ENCODE measurements at regions not wholly inside any gene's neighbourhood (a gene's known extent, or its start where the extent isn't known, plus 50 kb on each side); places are given as distances from the start of the nearest gene placed in this dataset.
A peak's percentile ranks its signal among the peaks of the same experiment; 100 is the strongest.
"Not testable (repeated sequence)": the region's sequence is repeated elsewhere in the genome, so short reads cannot be mapped to it uniquely, and the experiment has no call there.

DNA sequence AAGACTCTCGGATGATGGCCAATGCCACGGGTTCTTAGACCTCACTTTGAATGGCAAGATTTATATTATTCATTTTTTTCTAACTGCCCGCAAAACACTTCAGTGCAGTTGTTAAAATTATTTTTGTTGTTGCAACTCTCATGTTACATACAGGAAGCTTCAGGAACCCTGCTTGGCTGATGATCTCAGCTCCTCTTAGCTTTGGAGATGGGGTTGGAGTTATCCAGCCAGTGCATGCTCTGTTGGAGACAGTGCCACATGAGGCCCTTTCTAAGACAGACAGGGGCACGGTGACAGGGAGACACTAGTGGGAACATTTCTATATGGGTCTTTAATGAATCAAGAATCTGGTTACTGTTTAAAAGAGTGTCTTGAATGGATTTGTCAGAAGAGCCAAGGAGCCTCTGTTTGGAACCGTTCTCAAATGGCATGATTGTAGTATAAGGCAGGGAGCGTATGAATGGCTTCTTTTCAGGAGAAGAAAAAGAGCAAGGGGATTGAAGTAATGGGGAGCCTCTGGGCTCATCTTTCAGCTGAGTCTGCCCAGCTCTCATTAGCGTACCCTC lies 61.9 kb upstream of the ENPP6 start:
- H3K36me3 Mint-ChIP-seq, result peaks cover 5 to 24% (median 5%) of the 10 kb centered on the region in 5 donors
- no peak for DNase-seq
- no peaks in the 10 kb centered on the region for H3K36me3 ChIP-seq (ENCODE audit: control insufficient read depth in 2 of 3, insufficient read depth in 3 of 3, low read length in 3 of 3)
- peaks cover 0 to 13% (median 7%) of the 10 kb centered on the region in 11 donors for H3K9me3 Mint-ChIP-seq
- ATAC-seq, result no peak
- no peak overlapping the region for H3K27ac ChIP-seq (ENCODE audit: low read depth, low read length)
- no peak overlapping the region for H3K4me3 ChIP-seq (ENCODE audit: low read length)
- H3K9me3 ChIP-seq (ENCODE audit: control insufficient read depth in 2 of 3, low read length in 3 of 3), result no peaks in the 10 kb centered on the region
- peak overlapping the region in 1 of 10 donors; percentile 37 for H3K4me3 Mint-ChIP-seq
- POLR2A ChIA-PET, result interaction anchor here (3.2 kb wide), 1 partner anchor 10 kb away, joined by 17 read pairs; no protein-coding TSS in a partner anchor
- peak overlapping the region in 7 of 9 donors; percentile 5 to 83 (median 58) for H3K27ac Mint-ChIP-seq
- H3K4me1 ChIP-seq (ENCODE audit: control insufficient read depth in 2 of 2, insufficient read depth in 2 of 2, low read length in 2 of 2), result peaks cover 24 to 35% of the 10 kb centered on the region in 2 donors
- CTCF ChIA-PET, result interaction anchor here (1.4 to 1.9 kb wide), 2 partner anchors 11 to 15 kb away, joined by 4 to 6 read pairs; no protein-coding TSS in a partner anchor
- peaks cover 26 to 47% (median 38%) of the 10 kb centered on the region in 7 donors for H3K4me1 Mint-ChIP-seq
- H3K27me3 Mint-ChIP-seq, result no peaks in the 10 kb centered on the region
- no peaks in the 10 kb centered on the region for H3K27me3 ChIP-seq (ENCODE audit: control insufficient read depth in 2 of 2, insufficient read depth in 2 of 2, low read length in 2 of 2)
- intact Hi-C loops (cut with micrococcal nuclease), result loop anchor here (1.0 to 5.0 kb wide), 7 partner anchors 11 to 368 kb away; partner anchors contain the start of genes CASP3 (in 1 of the 2), IRF2 (in 1 of the 2) and PRIMPOL (in 1 of the 2)

DNA sequence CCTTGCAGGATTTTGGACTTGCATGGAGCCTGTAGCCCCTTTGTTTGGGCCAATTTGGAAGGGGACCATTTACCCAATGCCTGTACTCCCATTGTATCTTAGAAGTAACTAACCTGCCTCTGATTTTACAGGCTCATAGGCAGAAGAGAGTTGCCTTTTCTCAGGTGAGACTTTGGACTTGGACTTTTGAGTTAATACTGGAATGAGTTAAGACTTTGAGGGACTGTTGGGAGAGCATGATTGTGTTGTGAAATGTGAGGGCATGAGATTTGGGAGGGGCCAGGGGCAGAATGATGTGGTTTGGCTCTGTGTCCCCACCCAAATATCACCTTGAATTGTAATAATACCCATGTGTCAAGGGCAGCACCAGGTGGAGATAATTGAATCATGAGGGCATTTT lies 60.1 kb upstream of the ENPP6 start:
- CTCF ChIA-PET; intact Hi-C loops (cut with micrococcal nuclease); H3K27me3 Mint-ChIP-seq; H3K27ac ChIP-seq (ENCODE audit: low read depth, low read length); H3K4me3 Mint-ChIP-seq; ATAC-seq; H3K36me3 ChIP-seq (ENCODE audit: control insufficient read depth in 2 of 3, insufficient read depth in 3 of 3, low read length in 3 of 3); POLR2A ChIA-PET; H3K9me3 ChIP-seq (ENCODE audit: control insufficient read depth in 2 of 3, low read length in 3 of 3); H3K4me3 ChIP-seq (ENCODE audit: low read length); H3K27me3 ChIP-seq (ENCODE audit: control insufficient read depth in 2 of 2, insufficient read depth in 2 of 2, low read length in 2 of 2): not testable (repeated sequence)
- peaks cover 24 to 26% of the 10 kb centered on the region in 2 donors for H3K4me1 ChIP-seq (ENCODE audit: control insufficient read depth in 2 of 2, insufficient read depth in 2 of 2, low read length in 2 of 2)
- Mint-ChIP-seq H3K36me3 (peaks cover 5 to 24% (median 5%) of the 10 kb centered on the region in 5 donors), H3K9me3 (peaks cover 0 to 13% (median 7%) of the 10 kb centered on the region in 11 donors), H3K4me1 (peaks cover 23 to 46% (median 33%) of the 10 kb centered on the region in 7 donors), H3K27ac (peak overlapping the region in 1 of 9 donors; percentile 15)
- peak in 1 of 9 donors; percentile 13 for DNase-seq

DNA sequence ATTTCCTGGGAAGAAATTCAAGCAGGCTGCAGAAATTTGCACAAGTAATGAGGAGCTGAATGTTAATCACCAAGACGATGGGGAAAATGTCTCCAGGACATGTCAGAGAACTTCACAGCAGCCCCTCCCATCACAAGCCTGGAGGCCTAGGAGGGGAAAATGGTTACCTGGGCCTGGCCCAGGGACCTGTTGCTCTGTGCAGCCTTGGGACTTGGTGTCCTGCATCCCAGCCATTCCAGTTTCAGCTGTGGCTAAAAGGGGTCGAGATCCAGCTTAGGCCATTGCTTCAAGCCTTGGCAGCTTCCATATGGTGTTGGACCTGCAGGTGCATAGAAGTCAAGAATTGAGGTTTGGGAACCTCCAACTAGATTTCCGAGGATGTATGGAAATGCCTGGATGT lies 59.3 kb upstream of the ENPP6 start:
- H3K9me3 ChIP-seq (ENCODE audit: control insufficient read depth in 2 of 3, low read length in 3 of 3); intact Hi-C loops (cut with micrococcal nuclease); H3K27me3 ChIP-seq (ENCODE audit: control insufficient read depth in 2 of 2, insufficient read depth in 2 of 2, low read length in 2 of 2); H3K4me3 ChIP-seq (ENCODE audit: low read length); H3K27me3 Mint-ChIP-seq; POLR2A ChIA-PET; H3K36me3 ChIP-seq (ENCODE audit: control insufficient read depth in 2 of 3, insufficient read depth in 3 of 3, low read length in 3 of 3); CTCF ChIA-PET; H3K27ac ChIP-seq (ENCODE audit: low read depth, low read length); H3K27ac Mint-ChIP-seq; H3K4me3 Mint-ChIP-seq; ATAC-seq: not testable (repeated sequence)
- Mint-ChIP-seq H3K36me3 (peaks cover 5 to 24% (median 5%) of the 10 kb centered on the region in 5 donors), H3K9me3 (peaks cover 0 to 13% (median 7%) of the 10 kb centered on the region in 11 donors), H3K4me1 (peaks cover 17 to 42% (median 26%) of the 10 kb centered on the region in 7 donors)
- peaks cover 19 to 21% of the 10 kb centered on the region in 2 donors for H3K4me1 ChIP-seq (ENCODE audit: control insufficient read depth in 2 of 2, insufficient read depth in 2 of 2, low read length in 2 of 2)
- peak in 1 of 9 donors; percentile 10 for DNase-seq

DNA sequence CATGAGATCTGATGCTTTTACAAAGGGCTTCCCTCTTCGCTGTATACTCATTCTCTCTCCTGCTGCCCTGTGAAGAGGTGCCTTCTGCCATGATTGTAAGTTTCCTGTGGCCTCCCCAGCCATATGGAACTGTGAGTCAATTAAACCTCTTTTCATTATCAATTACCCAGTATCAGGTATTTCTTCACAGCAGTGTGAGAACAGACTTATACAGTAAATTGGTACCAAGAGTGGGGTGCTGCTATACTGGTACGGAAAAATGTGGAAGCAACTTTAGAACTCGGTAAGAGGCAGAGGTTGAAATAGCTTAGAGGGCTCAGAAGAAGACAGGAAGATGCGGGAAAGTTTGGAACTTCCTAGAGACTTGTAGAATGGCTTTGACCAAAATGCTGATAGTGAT lies 58.7 kb upstream of the ENPP6 start:
- peaks cover 5 to 21% (median 5%) of the 10 kb centered on the region in 5 donors for H3K36me3 Mint-ChIP-seq
- H3K27ac Mint-ChIP-seq, CTCF ChIA-PET: not testable (repeated sequence)

DNA sequence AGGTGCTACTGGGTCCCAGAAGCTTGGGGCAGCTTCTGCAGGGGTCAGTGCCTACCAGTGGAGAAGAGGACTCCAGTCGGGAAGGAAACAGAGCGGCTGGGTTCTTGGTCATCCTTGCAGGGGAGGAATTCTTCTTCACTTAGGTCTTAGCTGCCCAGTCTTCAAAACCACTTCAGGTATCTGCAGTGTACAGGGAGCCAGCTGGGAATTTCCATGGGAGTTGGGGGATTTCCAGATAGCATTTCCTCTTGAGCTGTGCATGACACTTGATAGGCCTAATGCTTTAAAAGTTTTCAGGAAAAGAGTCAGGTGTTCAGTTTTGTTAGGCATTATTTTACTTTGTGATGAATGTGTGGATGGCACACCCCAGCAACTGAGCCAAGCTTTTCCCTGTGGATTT lies 58.1 kb upstream of the ENPP6 start:
- no peak overlapping the region for H3K27ac ChIP-seq (ENCODE audit: low read depth, low read length)
- H3K36me3 Mint-ChIP-seq, result peaks cover 5 to 20% (median 5%) of the 10 kb centered on the region in 5 donors

More for the DNA sequence above, 58.7 kb upstream of the ENPP6 start:
- peaks cover 0 to 13% (median 7%) of the 10 kb centered on the region in 11 donors for H3K9me3 Mint-ChIP-seq
- DNase-seq; POLR2A ChIA-PET; H3K27me3 ChIP-seq (ENCODE audit: control insufficient read depth in 2 of 2, insufficient read depth in 2 of 2, low read length in 2 of 2); H3K27me3 Mint-ChIP-seq; ATAC-seq; H3K4me3 Mint-ChIP-seq; H3K27ac ChIP-seq (ENCODE audit: low read depth, low read length); intact Hi-C loops (cut with micrococcal nuclease); H3K9me3 ChIP-seq (ENCODE audit: control insufficient read depth in 2 of 3, low read length in 3 of 3); H3K36me3 ChIP-seq (ENCODE audit: control insufficient read depth in 2 of 3, insufficient read depth in 3 of 3, low read length in 3 of 3); H3K4me3 ChIP-seq (ENCODE audit: low read length): not testable (repeated sequence)
- peaks cover 12 to 15% of the 10 kb centered on the region in 2 donors for H3K4me1 ChIP-seq (ENCODE audit: control insufficient read depth in 2 of 2, insufficient read depth in 2 of 2, low read length in 2 of 2)
- H3K4me1 Mint-ChIP-seq, result peaks cover 12 to 35% (median 19%) of the 10 kb centered on the region in 7 donors

DNA sequence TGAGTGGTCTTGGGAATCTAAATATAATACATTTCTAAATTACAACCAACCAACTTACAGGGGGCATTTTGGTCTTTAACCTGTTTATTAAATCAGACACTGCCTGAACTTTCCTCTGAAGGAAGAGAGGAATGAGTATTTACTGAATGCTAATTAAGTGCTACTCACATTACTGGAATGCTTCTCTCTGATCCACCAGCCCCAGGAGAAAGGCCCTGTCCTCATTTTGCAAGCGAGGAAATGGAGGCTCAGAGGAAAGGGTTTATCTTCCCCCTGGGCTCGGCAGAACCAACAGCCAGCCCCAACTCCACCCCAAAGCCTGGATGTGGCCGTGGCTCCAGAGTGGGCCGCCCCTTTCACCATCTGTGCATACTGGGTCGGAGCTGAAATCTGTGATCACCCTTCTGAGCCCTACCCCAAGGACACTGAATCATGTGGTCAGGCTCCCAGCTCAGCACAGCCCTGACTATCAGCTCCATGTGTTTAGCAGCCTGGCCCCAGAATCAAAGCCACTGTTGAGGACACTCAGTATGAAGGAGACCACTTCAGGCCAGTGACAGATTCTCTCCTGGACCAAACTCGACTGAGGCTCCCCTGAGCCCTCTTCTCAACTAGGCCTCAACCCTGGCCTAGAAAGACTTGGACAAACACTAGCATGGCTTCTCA lies 56.7 kb upstream of the ENPP6 start:
- ATAC-seq (no peak), DNase-seq (peak in 1 of 9 donors; percentile 16)
- peaks cover 0 to 18% (median 7%) of the 10 kb centered on the region in 11 donors for H3K9me3 Mint-ChIP-seq
- Histone ChIP-seq H3K4me3 (ENCODE audit: low read length) (no peak overlapping the region), H3K9me3 (ENCODE audit: control insufficient read depth in 2 of 3, low read length in 3 of 3) (no peaks in the 10 kb centered on the region), H3K27me3 (ENCODE audit: control insufficient read depth in 2 of 2, insufficient read depth in 2 of 2, low read length in 2 of 2) (no peaks in the 10 kb centered on the region), H3K36me3 (ENCODE audit: control insufficient read depth in 2 of 3, insufficient read depth in 3 of 3, low read length in 3 of 3) (no peaks in the 10 kb centered on the region), H3K27ac (ENCODE audit: low read depth, low read length) (no peak overlapping the region), H3K4me1 (ENCODE audit: control insufficient read depth in 2 of 2, insufficient read depth in 2 of 2, low read length in 2 of 2) (no peaks in the 10 kb centered on the region)
- peak overlapping the region in 1 of 9 donors; percentile 58 for H3K27ac Mint-ChIP-seq
- POLR2A ChIA-PET, result interaction anchor here (1.1 kb wide), 1 partner anchor 9 kb away, joined by 3 read pairs; no protein-coding TSS in a partner anchor
- H3K4me1 Mint-ChIP-seq, result peaks cover 0 to 35% (median 8%) of the 10 kb centered on the region in 7 donors
- peaks cover 5 to 23% (median 5%) of the 10 kb centered on the region in 5 donors for H3K36me3 Mint-ChIP-seq
- CTCF ChIA-PET, result interaction anchor here (0.9 to 1.0 kb wide), 2 partner anchors 8 to 10 kb away, joined by 3 read pairs; no protein-coding TSS in a partner anchor
- intact Hi-C loops (cut with micrococcal nuclease), result no loop called here
- H3K4me3 Mint-ChIP-seq, result no peak overlapping the region
- H3K27me3 Mint-ChIP-seq, result no peaks in the 10 kb centered on the region

More for the DNA sequence above, 58.1 kb upstream of the ENPP6 start:
- H3K4me1 ChIP-seq (ENCODE audit: control insufficient read depth in 2 of 2, insufficient read depth in 2 of 2, low read length in 2 of 2), result peaks cover 6 to 9% of the 10 kb centered on the region in 2 donors
- Mint-ChIP-seq H3K27ac (no peak overlapping the region), H3K4me1 (peaks cover 7 to 34% (median 15%) of the 10 kb centered on the region in 7 donors), H3K4me3 (no peak overlapping the region), H3K9me3 (peaks cover 0 to 13% (median 7%) of the 10 kb centered on the region in 11 donors), H3K27me3 (no peaks in the 10 kb centered on the region)
- ChIA-PET POLR2A (no interaction called here), CTCF (interaction anchor here (1.0 kb wide), 1 partner anchor 10 kb away, joined by 3 read pairs; no protein-coding TSS in a partner anchor)
- no peak for ATAC-seq
- no peaks in the 10 kb centered on the region for H3K9me3 ChIP-seq (ENCODE audit: control insufficient read depth in 2 of 3, low read length in 3 of 3)
- H3K27me3 ChIP-seq (ENCODE audit: control insufficient read depth in 2 of 2, insufficient read depth in 2 of 2, low read length in 2 of 2), result no peaks in the 10 kb centered on the region
- H3K36me3 ChIP-seq (ENCODE audit: control insufficient read depth in 2 of 3, insufficient read depth in 3 of 3, low read length in 3 of 3), result no peaks in the 10 kb centered on the region
- no peak for DNase-seq
- intact Hi-C loops (cut with micrococcal nuclease), result no loop called here
- H3K4me3 ChIP-seq (ENCODE audit: low read length), result no peak overlapping the region

All from naive thymus-derived CD4-positive, alpha-beta T cell (primary cell).